ENCODE measurements at regions not wholly inside any gene's neighbourhood (a gene's known extent, or its start where the extent isn't known, plus 50 kb on each side); places are given as distances from the start of the nearest gene placed in this dataset.

GRCh38 chr9:87149799-87150198, 202.5 kb upstream of the GAS1 start:
- TF ChIP-seq CTCF (IDR thresholded peaks at IDR 0.05; ENCODE audit: low read depth, low read length) = no peak
- DNase-seq (ENCODE audit: extremely low read depth, low read depth) = no peak

GRCh38 chr9:87152256-87152655, 204.9 kb upstream of the GAS1 start:
- no peak for DNase-seq (ENCODE audit: extremely low read depth, low read depth)
- TF ChIP-seq CTCF (IDR thresholded peaks at IDR 0.05; ENCODE audit: low read depth, low read length) = no peak

GRCh38 chr9:87156247-87156646, 208.9 kb upstream of the GAS1 start:
- DNase-seq (ENCODE audit: extremely low read depth, low read depth) = no peak
- no peak for TF ChIP-seq CTCF (IDR thresholded peaks at IDR 0.05; ENCODE audit: low read depth, low read length)

- TF ChIP-seq CTCF (IDR thresholded peaks at IDR 0.05; ENCODE audit: low read depth, low read length) = no peak
- DNase-seq (ENCODE audit: extremely low read depth, low read depth) = no peak
These were observed 210.2 kb upstream of the GAS1 start for GRCh38 chr9:87157366-87158031.

GRCh38 chr9:87158765-87159164, 211.5 kb upstream of the GAS1 start:
- TF ChIP-seq CTCF (IDR thresholded peaks at IDR 0.05; ENCODE audit: low read depth, low read length) = no peak
- DNase-seq (ENCODE audit: extremely low read depth, low read depth) = no peak

- DNase-seq (ENCODE audit: extremely low read depth, low read depth) = no peak
- TF ChIP-seq CTCF (IDR thresholded peaks at IDR 0.05; ENCODE audit: low read depth, low read length) = no peak
These were observed 213.1 kb upstream of the GAS1 start for GRCh38 chr9:87160148-87161102.

GRCh38 chr9:87167161-87167560, 219.9 kb upstream of the GAS1 start:
- DNase-seq (ENCODE audit: extremely low read depth, low read depth) = no peak
- TF ChIP-seq CTCF (IDR thresholded peaks at IDR 0.05; ENCODE audit: low read depth, low read length) = no peak

All from AG09319 (cell line).